Stimulated activated CD8-positive, alpha-beta memory T cell treated with anti-CD3 and anti-CD28 coated beads, Interleukin-7, amount 100 ng/mL, for 48 hours (primary cell): ENCODE measurements at regions not wholly inside any gene's neighbourhood (a gene's known extent, or its start where the extent isn't known, plus 50 kb on each side); places are given as distances from the start of the nearest gene placed in this dataset.
"Not testable (repeated sequence)": the region's sequence is repeated elsewhere in the genome, so short reads cannot be mapped to it uniquely, and the experiment has no call there.

Experiments used
- DNase-seq, 2 donors: peaks; one replicate each; pipeline ENCODE4 v3.0.0-alpha.2; 2020; ENCODE audit warnings: low read depth in 1 of 2; ENCODE audit errors: extremely low read depth in 1 of 2

GRCh38 chr6:119980802-119981201, 631.2 kb upstream of the MAN1A1 start:
- DNase-seq = no peak

- no peak for DNase-seq
Observed at GRCh38 chr6:119979862-119980261, 630.3 kb upstream of the MAN1A1 start.

- DNase-seq = no peak
Observed at GRCh38 chr6:119978274-119978889, 628.8 kb upstream of the MAN1A1 start.

GRCh38 chr6:119974430-119975159, 625.0 kb upstream of the MAN1A1 start:
- DNase-seq = no peak

GRCh38 chr6:119966484-119966883, 616.9 kb upstream of the MAN1A1 start:
- no peak for DNase-seq

GRCh38 chr6:119965900-119966299, 616.3 kb upstream of the MAN1A1 start:
- no peak for DNase-seq

- no peak for DNase-seq
Observed at GRCh38 chr6:119965008-119965407, 615.4 kb upstream of the MAN1A1 start.

- DNase-seq = no peak
Observed at GRCh38 chr6:119962505-119962904, 612.9 kb upstream of the MAN1A1 start.

GRCh38 chr6:119961450-119961849, 611.9 kb upstream of the MAN1A1 start:
- no peak for DNase-seq

- DNase-seq = no peak
Observed at GRCh38 chr6:119960456-119960855, 610.9 kb upstream of the MAN1A1 start.

GRCh38 chr6:119960036-119960435, 610.5 kb upstream of the MAN1A1 start:
- no peak for DNase-seq

- DNase-seq = no peak
Observed at GRCh38 chr6:119957195-119957594, 607.6 kb upstream of the MAN1A1 start.

- DNase-seq = no peak
Observed at GRCh38 chr6:119952696-119953095, 603.1 kb upstream of the MAN1A1 start.

GRCh38 chr6:119950681-119951080, 601.1 kb upstream of the MAN1A1 start:
- DNase-seq = no peak

- no peak for DNase-seq
Observed at GRCh38 chr6:119942078-119942752, 592.7 kb upstream of the MAN1A1 start.

GRCh38 chr6:119938752-119939151, 589.2 kb upstream of the MAN1A1 start:
- no peak for DNase-seq

- DNase-seq = no peak
Observed at GRCh38 chr6:119934816-119935215, 585.3 kb upstream of the MAN1A1 start.

GRCh38 chr6:119929121-119929520, 579.6 kb upstream of the MAN1A1 start:
- no peak for DNase-seq

- DNase-seq = not testable (repeated sequence)
Observed at GRCh38 chr6:119924888-119925287, 575.3 kb upstream of the MAN1A1 start.

- no peak for DNase-seq
Observed at GRCh38 chr6:119922814-119923213, 573.3 kb upstream of the MAN1A1 start.

GRCh38 chr6:119921491-119922010, 572.0 kb upstream of the MAN1A1 start:
- DNase-seq = no peak

- DNase-seq = no peak
Observed at GRCh38 chr6:119917186-119917585, 567.6 kb upstream of the MAN1A1 start.
